ENCODE measurements at regions not wholly inside any gene's neighbourhood (a gene's known extent, or its start where the extent isn't known, plus 50 kb on each side); places are given as distances from the start of the nearest gene placed in this dataset.

- no peaks in the 10 kb centered on the region for H3K9me2 ChIP-seq (replicated peaks; ENCODE audit: insufficient read depth)
- H3K36me3 ChIP-seq (replicated peaks; ENCODE audit: insufficient read depth, low read depth), result no peaks in the 10 kb centered on the region
- TF ChIP-seq CTCF (IDR thresholded peaks at IDR 0.05; ENCODE audit: poor library complexity) (no peak), EZH2 (IDR thresholded peaks at IDR 0.05; ENCODE audit: borderline replicate concordance) (no peak), EZH2phosphoT487 (IDR thresholded peaks at IDR 0.05; ENCODE audit: low read depth, severe bottlenecking, unreplicated experiment) (no peak)
- H2AFZ ChIP-seq, result no peak overlapping the region
- H3K27me3 ChIP-seq, result no peaks in the 10 kb centered on the region
- H4K20me1 ChIP-seq (ENCODE audit: insufficient read depth, poor library complexity, severe bottlenecking), result no peaks in the 10 kb centered on the region
- WGBS (ENCODE audit: low lambda C conversion rate, missing lambda C conversion rate), result 70% methylated on average over 2 of the region's 2 CpGs
- no peaks in the 10 kb centered on the region for H3K4me1 ChIP-seq (ENCODE audit: insufficient read depth)
- H3K9me3 ChIP-seq (ENCODE audit: low read depth), result no peaks in the 10 kb centered on the region
- no peak for DNase-seq (ENCODE audit: low spot score)
- no peak overlapping the region for H3K4me3 ChIP-seq
- H3K79me2 ChIP-seq, result no peaks in the 10 kb centered on the region
- H3K27ac ChIP-seq, result no peak overlapping the region
- no peak overlapping the region for H3K4me2 ChIP-seq
These were observed 65.6 kb downstream of the DDIT4L start for GRCh38 chr4:100124715-100125114.

GRCh38 chr4:100118181-100118580 is 72.1 kb downstream of the DDIT4L start:
- H3K9me3 ChIP-seq (ENCODE audit: low read depth), result no peaks in the 10 kb centered on the region
- no peak overlapping the region for H3K4me3 ChIP-seq
- H3K4me2 ChIP-seq, result no peak overlapping the region
- H3K4me1 ChIP-seq (ENCODE audit: insufficient read depth), result no peaks in the 10 kb centered on the region
- H2AFZ ChIP-seq, result no peak overlapping the region
- no peak overlapping the region for H3K27ac ChIP-seq
- no peak for TF ChIP-seq EZH2phosphoT487 (IDR thresholded peaks at IDR 0.05; ENCODE audit: low read depth, severe bottlenecking, unreplicated experiment)
- TF ChIP-seq CTCF (IDR thresholded peaks at IDR 0.05; ENCODE audit: poor library complexity), result no peak
- TF ChIP-seq EZH2 (IDR thresholded peaks at IDR 0.05; ENCODE audit: borderline replicate concordance), result no peak
- H3K79me2 ChIP-seq, result no peaks in the 10 kb centered on the region
- DNase-seq (ENCODE audit: low spot score), result no peak
- H3K9me2 ChIP-seq (replicated peaks; ENCODE audit: insufficient read depth), result no peaks in the 10 kb centered on the region
- H4K20me1 ChIP-seq (ENCODE audit: insufficient read depth, poor library complexity, severe bottlenecking), result no peaks in the 10 kb centered on the region
- H3K27me3 ChIP-seq, result no peaks in the 10 kb centered on the region
- WGBS (ENCODE audit: low lambda C conversion rate, missing lambda C conversion rate), result 87% methylated on average over 2 of the region's 2 CpGs
- no peaks in the 10 kb centered on the region for H3K36me3 ChIP-seq (replicated peaks; ENCODE audit: insufficient read depth, low read depth)

GRCh38 chr4:100117750-100118149 is 72.5 kb downstream of the DDIT4L start:
- Histone ChIP-seq H3K4me1 (ENCODE audit: insufficient read depth) (no peaks in the 10 kb centered on the region), H3K79me2 (no peaks in the 10 kb centered on the region), H3K36me3 (replicated peaks; ENCODE audit: insufficient read depth, low read depth) (no peaks in the 10 kb centered on the region), H3K4me2 (no peak overlapping the region), H3K9me3 (ENCODE audit: low read depth) (no peaks in the 10 kb centered on the region), H3K27me3 (no peaks in the 10 kb centered on the region), H3K27ac (no peak overlapping the region), H3K9me2 (replicated peaks; ENCODE audit: insufficient read depth) (no peaks in the 10 kb centered on the region), H4K20me1 (ENCODE audit: insufficient read depth, poor library complexity, severe bottlenecking) (no peaks in the 10 kb centered on the region), H2AFZ (no peak overlapping the region), H3K4me3 (no peak overlapping the region)
- WGBS (ENCODE audit: low lambda C conversion rate, missing lambda C conversion rate), result 57% methylated on average over 3 of the region's 3 CpGs
- no peak for DNase-seq (ENCODE audit: low spot score)
- no peak for TF ChIP-seq EZH2phosphoT487 (IDR thresholded peaks at IDR 0.05; ENCODE audit: low read depth, severe bottlenecking, unreplicated experiment)
- TF ChIP-seq EZH2 (IDR thresholded peaks at IDR 0.05; ENCODE audit: borderline replicate concordance), result no peak
- TF ChIP-seq CTCF (IDR thresholded peaks at IDR 0.05; ENCODE audit: poor library complexity), result peak; percentile 18

- H4K20me1 ChIP-seq (ENCODE audit: insufficient read depth, poor library complexity, severe bottlenecking), result no peaks in the 10 kb centered on the region
- 88% methylated on average over 4 of the region's 4 CpGs for WGBS (ENCODE audit: low lambda C conversion rate, missing lambda C conversion rate)
- no peaks in the 10 kb centered on the region for H3K27me3 ChIP-seq
- no peak overlapping the region for H2AFZ ChIP-seq
- no peaks in the 10 kb centered on the region for H3K79me2 ChIP-seq
- no peak overlapping the region for H3K27ac ChIP-seq
- no peaks in the 10 kb centered on the region for H3K9me3 ChIP-seq (ENCODE audit: low read depth)
- H3K9me2 ChIP-seq (replicated peaks; ENCODE audit: insufficient read depth), result no peaks in the 10 kb centered on the region
- DNase-seq (ENCODE audit: low spot score), result no peak
- no peaks in the 10 kb centered on the region for H3K36me3 ChIP-seq (replicated peaks; ENCODE audit: insufficient read depth, low read depth)
- H3K4me1 ChIP-seq (ENCODE audit: insufficient read depth), result no peaks in the 10 kb centered on the region
- TF ChIP-seq CTCF (IDR thresholded peaks at IDR 0.05; ENCODE audit: poor library complexity) (no peak), EZH2 (IDR thresholded peaks at IDR 0.05; ENCODE audit: borderline replicate concordance) (no peak), EZH2phosphoT487 (IDR thresholded peaks at IDR 0.05; ENCODE audit: low read depth, severe bottlenecking, unreplicated experiment) (no peak)
- no peak overlapping the region for H3K4me3 ChIP-seq
- H3K4me2 ChIP-seq, result no peak overlapping the region
These were observed 75.4 kb downstream of the DDIT4L start for GRCh38 chr4:100114909-100115308.
